ENCODE measurements at regions not wholly inside any gene's neighbourhood (a gene's known extent, or its start where the extent isn't known, plus 50 kb on each side); places are given as distances from the start of the nearest gene placed in this dataset.

GRCh38 chr1:219427403-219427802 lies 185.5 kb downstream of the ZC3H11B start:
- no peak overlapping the region for H3K4me3 ChIP-seq (ENCODE audit: low read depth, low read length)
- no peak for FAIRE-seq
- no peaks in the 10 kb centered on the region for H3K27me3 ChIP-seq (ENCODE audit: control insufficient read depth, insufficient read depth, low read length)
- no peak for TF ChIP-seq CTCF (IDR thresholded peaks at IDR 0.05; ENCODE audit: insufficient read depth, low read length, severe bottlenecking)
- no peaks in the 10 kb centered on the region for H3K36me3 ChIP-seq (ENCODE audit: control insufficient read depth, insufficient read depth, low read length)
- DNase-seq (ENCODE audit: low read depth): no peak

GRCh38 chr1:219422811-219423598 lies 189.9 kb downstream of the ZC3H11B start:
- no peaks in the 10 kb centered on the region for H3K27me3 ChIP-seq (ENCODE audit: control insufficient read depth, insufficient read depth, low read length)
- FAIRE-seq (no peak), DNase-seq (ENCODE audit: low read depth) (peak; percentile 92)
- H3K36me3 ChIP-seq (ENCODE audit: control insufficient read depth, insufficient read depth, low read length): no peaks in the 10 kb centered on the region
- H3K4me3 ChIP-seq (ENCODE audit: low read depth, low read length): no peak overlapping the region
- no peak for TF ChIP-seq CTCF (IDR thresholded peaks at IDR 0.05; ENCODE audit: insufficient read depth, low read length, severe bottlenecking)

GRCh38 chr1:219420913-219421312 lies 192.0 kb downstream of the ZC3H11B start:
- no peaks in the 10 kb centered on the region for H3K36me3 ChIP-seq (ENCODE audit: control insufficient read depth, insufficient read depth, low read length)
- no peak overlapping the region for H3K4me3 ChIP-seq (ENCODE audit: low read depth, low read length)
- TF ChIP-seq CTCF (IDR thresholded peaks at IDR 0.05; ENCODE audit: insufficient read depth, low read length, severe bottlenecking): no peak
- DNase-seq (ENCODE audit: low read depth) (no peak), FAIRE-seq (no peak)
- no peaks in the 10 kb centered on the region for H3K27me3 ChIP-seq (ENCODE audit: control insufficient read depth, insufficient read depth, low read length)

- TF ChIP-seq CTCF (IDR thresholded peaks at IDR 0.05; ENCODE audit: insufficient read depth, low read length, severe bottlenecking): no peak
Observed at GRCh38 chr1:219419860-219420259, 193.0 kb downstream of the ZC3H11B start.

GRCh38 chr1:219419065-219419464 lies 193.8 kb downstream of the ZC3H11B start:
- no peak for DNase-seq (ENCODE audit: low read depth)
- Histone ChIP-seq H3K4me3 (ENCODE audit: low read depth, low read length) (no peak overlapping the region), H3K36me3 (ENCODE audit: control insufficient read depth, insufficient read depth, low read length) (no peaks in the 10 kb centered on the region), H3K27me3 (ENCODE audit: control insufficient read depth, insufficient read depth, low read length) (no peaks in the 10 kb centered on the region)
- no peak for TF ChIP-seq CTCF (IDR thresholded peaks at IDR 0.05; ENCODE audit: insufficient read depth, low read length, severe bottlenecking)
- no peak for FAIRE-seq

More at GRCh38 chr1:219419860-219420259, 193.0 kb downstream of the ZC3H11B start:
- FAIRE-seq (no peak), DNase-seq (ENCODE audit: low read depth) (no peak)
- Histone ChIP-seq H3K4me3 (ENCODE audit: low read depth, low read length) (no peak overlapping the region), H3K27me3 (ENCODE audit: control insufficient read depth, insufficient read depth, low read length) (no peaks in the 10 kb centered on the region), H3K36me3 (ENCODE audit: control insufficient read depth, insufficient read depth, low read length) (no peaks in the 10 kb centered on the region)

- H3K27me3 ChIP-seq (ENCODE audit: control insufficient read depth, insufficient read depth, low read length): no peaks in the 10 kb centered on the region
- TF ChIP-seq CTCF (IDR thresholded peaks at IDR 0.05; ENCODE audit: insufficient read depth, low read length, severe bottlenecking): no peak
- no peaks in the 10 kb centered on the region for H3K36me3 ChIP-seq (ENCODE audit: control insufficient read depth, insufficient read depth, low read length)
- no peak for FAIRE-seq
- H3K4me3 ChIP-seq (ENCODE audit: low read depth, low read length): no peak overlapping the region
- no peak for DNase-seq (ENCODE audit: low read depth)
Observed at GRCh38 chr1:219417610-219418009, 195.3 kb downstream of the ZC3H11B start.
